Breast epithelium (tissue), 3 donors: ENCODE measurements at regions not wholly inside any gene's neighbourhood (a gene's known extent, or its start where the extent isn't known, plus 50 kb on each side); places are given as distances from the start of the nearest gene placed in this dataset.

Source experiments
- CTCF ChIP-seq, 3 donors: fragments of 450-650 bp; IDR thresholded peaks; one replicate each; pipeline ENCODE4 v1.5.1; 2016 to 2017; ENCODE audit warnings: antibody characterized with exemption in 3 of 3, mild to moderate bottlenecking in 3 of 3, moderate library complexity in 3 of 3
- POLR2A ChIP-seq: fragments of 450-650 bp; IDR thresholded peaks from one replicate; pipeline ENCODE4 v1.6.1; 2016; ENCODE audit warnings: antibody characterized with exemption, mild to moderate bottlenecking, moderate library complexity

- TF ChIP-seq CTCF (IDR thresholded peaks at IDR 0.05), result no peak
- no peak for TF ChIP-seq POLR2A
These were observed 156.1 kb downstream of the GPAT3 start for GRCh38 chr4:83692028-83692427.
